Right lobe of liver (tissue), 4 donors: ENCODE measurements at regions not wholly inside any gene's neighbourhood (a gene's known extent, or its start where the extent isn't known, plus 50 kb on each side); places are given as distances from the start of the nearest gene placed in this dataset.

ENCODE experiments used
- CTCF ChIP-seq, 4 donors: fragments of 200-600 bp in 3 of 4; fragments of 450-650 bp in 1 of 4; IDR thresholded peaks; one replicate each; pipeline versions ENCODE4 v1.5.1 to v1.8.0; 2016 to 2022; ENCODE audit warnings: antibody characterized with exemption in 4 of 4, mild to moderate bottlenecking in 2 of 4
- POLR2A ChIP-seq: fragments of 450-650 bp; IDR thresholded peaks from one replicate; pipeline ENCODE4 v1.6.1; 2017; ENCODE audit warnings: antibody characterized with exemption, mild to moderate bottlenecking
- donor health status: DM: no; HTN: no; CAD: no.
- donor health status: DM: no; HTN: no; CAD: no.
- donor health status: DM: no; HTN: yes; CAD: no.

- TF ChIP-seq CTCF (IDR thresholded peaks at IDR 0.05): no peak
- no peak for TF ChIP-seq POLR2A
These were observed 168.9 kb downstream of the C11orf91 start for GRCh38 chr11:33531743-33532181.
